SK-N-SH (cell line): ENCODE measurements at regions not wholly inside any gene's neighbourhood (a gene's known extent, or its start where the extent isn't known, plus 50 kb on each side); places are given as distances from the start of the nearest gene placed in this dataset.

Source experiments
- CTCF ChIA-PET: fragments of 300-600, 350-600 bp; formaldehyde crosslinking; extraction: SDS; loops from one replicate; lab custom pipeline; 2021; lab: Yijun Ruan, JAX
- POLR2A ChIA-PET: fragments of 350-600 bp; sonication (Branson Sonifier 250); formaldehyde crosslinking; extraction: SDS; loops from one replicate; lab custom pipeline; 2020; ENCODE audit warnings: antibody characterized with exemption, inconsistent platforms; lab: Yijun Ruan, JAX
- DNase-seq: peaks from one replicate; pipeline ENCODE4 v3.0.0; 2012
- H2AFZ ChIP-seq: fragments of 200-600 bp; sonication (generic); 2 replicates; pipeline ENCODE4 v1.8.1; 2016; ENCODE audit warnings: antibody characterized with exemption, mild to moderate bottlenecking, low read depth
- H3F3A ChIP-seq: fragments of 200-600 bp; sonication (generic); replicated peaks from 2 replicates; pipeline ENCODE3; 2016; ENCODE audit warnings: antibody characterized with exemption, mild to moderate bottlenecking; ENCODE audit not compliant: insufficient read depth
- H3K27ac ChIP-seq, 2 experiments: fragments of 200-500 bp in 1 of 2; fragments of 200-600 bp in 1 of 2; sonication (Bioruptor generic) in 1 of 2; sonication (generic), shearing (Covaris generic) in 1 of 2; 2 replicates each; pipeline versions ENCODE4 v1.5.1 to v1.6.1; 2014 to 2016; ENCODE audit warnings: low read depth in 2 of 2, inconsistent platforms in 1 of 2, low read length in 1 of 2, mild to moderate bottlenecking in 1 of 2, mixed read lengths in 1 of 2
- H3K27me3 ChIP-seq: fragments of 200-600 bp; sonication (generic), shearing (Covaris generic); 2 replicates; pipeline ENCODE4 v1.6.1; 2016; ENCODE audit warnings: mixed run types; ENCODE audit not compliant: insufficient read depth
- H3K36me3 ChIP-seq, 2 experiments: fragments of 200-500 bp in 1 of 2; fragments of 200-600 bp in 1 of 2; sonication (Bioruptor generic) in 1 of 2; sonication (generic) in 1 of 2; replicated peaks in 1 of 2; 2 replicates each; pipeline versions ENCODE3 to v1.5.1; 2014 to 2016; ENCODE audit warnings: low read length in 1 of 2, mild to moderate bottlenecking in 1 of 2; ENCODE audit not compliant: insufficient read depth in 2 of 2, control insufficient read depth in 1 of 2
- H3K4me1 ChIP-seq, 2 experiments: fragments of 200-500 bp in 1 of 2; fragments of 200-600 bp in 1 of 2; sonication (Bioruptor generic) in 1 of 2; sonication (generic), shearing (Covaris generic) in 1 of 2; 2 replicates each; pipeline versions ENCODE4 v1.5.1 to v1.6.1; 2014 to 2016; ENCODE audit warnings: low read depth in 1 of 2, low read length in 1 of 2, mixed run types in 1 of 2; ENCODE audit not compliant: insufficient read depth in 2 of 2, control insufficient read depth in 1 of 2
- H3K4me2 ChIP-seq: fragments of 200-600 bp; sonication (generic), shearing (Covaris generic); 2 replicates; pipeline ENCODE4 v1.6.1; 2017; ENCODE audit warnings: mixed run types
- H3K4me3 ChIP-seq, 2 experiments: fragments of 200-500 bp in 1 of 2; fragments of 200-600 bp in 1 of 2; sonication (Bioruptor generic) in 1 of 2; sonication (generic), shearing (Covaris generic) in 1 of 2; 2 replicates each; pipeline versions ENCODE4 v1.5.1 to v1.8.1; 2014 to 2016; ENCODE audit warnings: low read depth in 2 of 2, inconsistent platforms in 1 of 2, low read length in 1 of 2, mild to moderate bottlenecking in 1 of 2, mixed read lengths in 1 of 2, moderate library complexity in 1 of 2
- H3K79me2 ChIP-seq: fragments of 200-600 bp; sonication (generic); 2 replicates; pipeline ENCODE4 v1.8.1; 2017; ENCODE audit warnings: mild to moderate bottlenecking; ENCODE audit not compliant: insufficient read depth
- H3K9ac ChIP-seq: fragments of 200-600 bp; sonication (generic); 2 replicates; pipeline ENCODE4 v1.6.1; 2017; ENCODE audit warnings: mixed run types
- H3K9me2 ChIP-seq: fragments of 200-600 bp; sonication (generic); 2 replicates; pipeline ENCODE4 v1.6.1; 2017; ENCODE audit warnings: mixed run types
- H3K9me3 ChIP-seq: fragments of 200-600 bp; sonication (generic); 2 replicates; pipeline ENCODE4 v1.6.1; 2017; ENCODE audit warnings: mixed run types, mild to moderate bottlenecking, moderate library complexity
- H4K20me1 ChIP-seq: fragments of 200-600 bp; sonication (generic); 2 replicates; pipeline ENCODE4 v1.6.1; 2017; ENCODE audit warnings: mild to moderate bottlenecking, mixed run types; ENCODE audit not compliant: insufficient read depth
- ELF1 ChIP-seq: IDR thresholded peaks from 2 replicates; pipeline ENCODE4 v1.4.0; 2012
- EZH2phosphoT487 ChIP-seq: fragments of 200-600 bp; sonication (generic); IDR thresholded peaks from 2 replicates; pipeline ENCODE4 v1.6.1; 2017; ENCODE audit warnings: low read depth, mixed run types, mild to moderate bottlenecking, antibody characterized with exemption, moderate library complexity, borderline replicate concordance
- FOSL2 ChIP-seq: IDR thresholded peaks from 2 replicates; pipeline ENCODE4 v1.4.0; 2012; ENCODE audit warnings: low read depth, mild to moderate bottlenecking, moderate library complexity, borderline replicate concordance
- FOXJ3 ChIP-seq: sonication (generic); formaldehyde crosslinking; IDR thresholded peaks from 2 replicates; pipeline ENCODE4 v1.5.1; 2020; ENCODE audit warnings: mild to moderate bottlenecking, missing genetic modification reagents
- FOXM1 ChIP-seq: IDR thresholded peaks from 2 replicates; pipeline ENCODE4 v1.4.0; 2012; ENCODE audit warnings: low read depth, mild to moderate bottlenecking
- GABPA ChIP-seq: IDR thresholded peaks from 2 replicates; pipeline ENCODE4 v1.4.0; 2012; ENCODE audit warnings: low read depth, mild to moderate bottlenecking
- GATA2 ChIP-seq: sonication (generic); formaldehyde crosslinking; IDR thresholded peaks from 2 replicates; pipeline ENCODE4 v1.5.0; 2020; ENCODE audit warnings: mild to moderate bottlenecking, missing genetic modification reagents
- NRF1 ChIP-seq: IDR thresholded peaks from 2 replicates; pipeline ENCODE4 v1.6.1; 2012; ENCODE audit warnings: low read depth, mild to moderate bottlenecking, low read length
- RAD21 ChIP-seq: IDR thresholded peaks from 2 replicates; pipeline ENCODE4 v1.6.1; 2012; ENCODE audit warnings: mild to moderate bottlenecking, low read length
- REST ChIP-seq: IDR thresholded peaks from 2 replicates; pipeline ENCODE4 v1.6.1; 2012; ENCODE audit warnings: mild to moderate bottlenecking, low read depth, low read length, moderate library complexity
- RFX5 ChIP-seq: IDR thresholded peaks from 2 replicates; pipeline ENCODE4 v1.6.1; 2012; ENCODE audit warnings: mild to moderate bottlenecking, improper control_type of control experiment, low read length
- RXRA ChIP-seq: IDR thresholded peaks from 2 replicates; pipeline ENCODE4 v1.4.0; 2012; ENCODE audit warnings: low read depth, mild to moderate bottlenecking, borderline replicate concordance
- SIN3A ChIP-seq: IDR thresholded peaks from 2 replicates; pipeline ENCODE4 v1.6.1; 2012; ENCODE audit warnings: low read depth, mild to moderate bottlenecking, low read length, moderate library complexity, borderline replicate concordance
- SMC3 ChIP-seq: IDR thresholded peaks from 2 replicates; pipeline ENCODE4 v1.6.1; 2012; ENCODE audit warnings: low read depth, low read length, improper control_type of control experiment
- TCF12 ChIP-seq: IDR thresholded peaks from 2 replicates; pipeline ENCODE4 v1.4.0; 2012
- USF1 ChIP-seq: IDR thresholded peaks from 2 replicates; pipeline ENCODE4 v1.4.0; 2012; ENCODE audit warnings: low read depth, borderline replicate concordance
- ZBTB33 ChIP-seq: IDR thresholded peaks from 2 replicates; pipeline ENCODE4 v1.4.0; 2012; ENCODE audit warnings: low read depth, borderline replicate concordance
- WGBS: methylation state at CpG from one replicate; pipeline ENCODE4 v1.1.6; 2017; ENCODE audit warnings: low lambda C conversion rate; 5-methylcytosine and 5-hydroxymethylcytosine counted together
- TF ChIP-seq, protein P1 (sequence below): IDR thresholded peaks from 2 replicates; pipeline ENCODE4; 2012
- TF ChIP-seq, protein P2 (sequence below): fragments of 150-350 bp; IDR thresholded peaks from 2 replicates; pipeline ENCODE4 v1.6.1; 2017; ENCODE audit warnings: antibody characterized with exemption, low read length, low read depth, borderline replicate concordance
- TF ChIP-seq, protein P3 (sequence below): fragments of 150-350 bp; IDR thresholded peaks from 2 replicates; pipeline ENCODE4 v1.6.1; 2016; ENCODE audit warnings: mild to moderate bottlenecking, low read depth, low read length

DNA sequence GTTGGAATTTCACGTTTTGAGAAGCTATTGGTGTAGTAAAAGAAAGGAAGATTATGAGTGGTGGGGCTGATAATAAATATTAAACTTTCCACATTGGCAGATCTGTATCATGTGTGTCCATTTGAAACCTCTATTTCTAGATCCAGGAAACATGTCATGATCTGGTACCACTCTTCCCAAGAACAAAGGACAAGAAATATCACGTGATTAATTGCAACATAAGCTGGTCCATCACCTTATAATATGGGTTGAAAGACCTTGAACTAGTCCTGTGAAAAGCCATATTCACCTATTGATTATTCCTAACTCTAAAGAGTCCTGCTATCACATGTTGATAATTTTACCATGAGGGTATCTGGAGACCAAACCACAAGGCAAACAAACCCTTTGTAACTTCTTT, 335.3 kb upstream of the SMIM21 start (continued):
- no peak for TF ChIP-seq ZBTB33
- TF ChIP-seq, protein P1, sequence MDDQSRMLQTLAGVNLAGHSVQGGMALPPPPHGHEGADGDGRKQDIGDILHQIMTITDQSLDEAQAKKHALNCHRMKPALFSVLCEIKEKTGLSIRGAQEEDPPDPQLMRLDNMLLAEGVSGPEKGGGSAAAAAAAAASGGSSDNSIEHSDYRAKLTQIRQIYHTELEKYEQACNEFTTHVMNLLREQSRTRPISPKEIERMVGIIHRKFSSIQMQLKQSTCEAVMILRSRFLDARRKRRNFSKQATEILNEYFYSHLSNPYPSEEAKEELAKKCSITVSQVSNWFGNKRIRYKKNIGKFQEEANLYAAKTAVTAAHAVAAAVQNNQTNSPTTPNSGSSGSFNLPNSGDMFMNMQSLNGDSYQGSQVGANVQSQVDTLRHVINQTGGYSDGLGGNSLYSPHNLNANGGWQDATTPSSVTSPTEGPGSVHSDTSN: no peak
- no peak for TF ChIP-seq EZH2phosphoT487

DNA sequence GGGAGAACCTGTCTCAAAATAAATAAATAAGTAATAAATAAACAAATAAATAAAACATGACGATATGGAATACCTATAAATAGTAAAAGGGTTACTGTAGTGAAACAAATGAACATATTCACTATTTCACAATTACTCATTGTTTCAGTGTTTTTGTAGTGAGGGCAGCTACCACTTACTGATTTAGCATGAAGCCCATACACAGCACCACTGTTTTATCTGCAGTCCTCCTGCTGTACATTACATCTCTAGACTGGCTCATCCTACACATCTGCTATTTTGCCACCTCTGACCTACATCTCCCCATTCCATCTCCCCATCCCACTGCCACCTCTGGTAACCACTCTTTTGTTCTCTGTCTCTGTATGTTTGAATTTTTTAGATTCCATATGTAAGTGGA, 332.7 kb upstream of the SMIM21 start:
- H3K79me2 ChIP-seq: no peaks in the 10 kb centered on the region
- no peak overlapping the region for H2AFZ ChIP-seq
- no peaks in the 10 kb centered on the region for H3K4me1 ChIP-seq
- ChIA-PET POLR2A (no interaction called here), CTCF (no interaction called here)
- no peak for TF ChIP-seq NRF1
- TF ChIP-seq RAD21: no peak
- TF ChIP-seq REST: no peak
- no peak for TF ChIP-seq FOXM1
- no peak for TF ChIP-seq RFX5
- no peak for TF ChIP-seq GABPA
- TF ChIP-seq EZH2phosphoT487: no peak
- TF ChIP-seq FOSL2: no peak
- no peak for TF ChIP-seq USF1
- no peak for TF ChIP-seq ELF1
- no peak for TF ChIP-seq SMC3
- no peak for TF ChIP-seq GATA2 (CRISPR knock-in tag)
- TF ChIP-seq, protein P2, sequence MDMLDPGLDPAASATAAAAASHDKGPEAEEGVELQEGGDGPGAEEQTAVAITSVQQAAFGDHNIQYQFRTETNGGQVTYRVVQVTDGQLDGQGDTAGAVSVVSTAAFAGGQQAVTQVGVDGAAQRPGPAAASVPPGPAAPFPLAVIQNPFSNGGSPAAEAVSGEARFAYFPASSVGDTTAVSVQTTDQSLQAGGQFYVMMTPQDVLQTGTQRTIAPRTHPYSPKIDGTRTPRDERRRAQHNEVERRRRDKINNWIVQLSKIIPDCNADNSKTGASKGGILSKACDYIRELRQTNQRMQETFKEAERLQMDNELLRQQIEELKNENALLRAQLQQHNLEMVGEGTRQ: no peak
- no peak for TF ChIP-seq TCF12
- TF ChIP-seq RXRA: no peak
- TF ChIP-seq SIN3A: no peak
- TF ChIP-seq, protein P3, sequence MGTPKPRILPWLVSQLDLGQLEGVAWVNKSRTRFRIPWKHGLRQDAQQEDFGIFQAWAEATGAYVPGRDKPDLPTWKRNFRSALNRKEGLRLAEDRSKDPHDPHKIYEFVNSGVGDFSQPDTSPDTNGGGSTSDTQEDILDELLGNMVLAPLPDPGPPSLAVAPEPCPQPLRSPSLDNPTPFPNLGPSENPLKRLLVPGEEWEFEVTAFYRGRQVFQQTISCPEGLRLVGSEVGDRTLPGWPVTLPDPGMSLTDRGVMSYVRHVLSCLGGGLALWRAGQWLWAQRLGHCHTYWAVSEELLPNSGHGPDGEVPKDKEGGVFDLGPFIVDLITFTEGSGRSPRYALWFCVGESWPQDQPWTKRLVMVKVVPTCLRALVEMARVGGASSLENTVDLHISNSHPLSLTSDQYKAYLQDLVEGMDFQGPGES: no peak
- TF ChIP-seq FOXJ3 (CRISPR knock-in tag): no peak
- no peak for DNase-seq
- H3K9ac ChIP-seq: no peak overlapping the region
- no peaks in the 10 kb centered on the region for H4K20me1 ChIP-seq
- H3F3A ChIP-seq: no peaks in the 10 kb centered on the region
- no peak overlapping the region for H3K4me2 ChIP-seq
- 0 out of 2 replicates have a peak, but pooled peaks cover 3% of the 10 kb centered on the region for H3K9me3 ChIP-seq
- H3K27me3 ChIP-seq: no peaks in the 10 kb centered on the region
- H3K36me3 ChIP-seq: no peaks in the 10 kb centered on the region
- no peaks in the 10 kb centered on the region for H3K9me2 ChIP-seq
- 8% methylated on average over 1 of the region's 1 CpG for WGBS
- H3K4me3 ChIP-seq: no peak overlapping the region
- H3K27ac ChIP-seq: no peak overlapping the region
